ENCODE measurements at regions not wholly inside any gene's neighbourhood (a gene's known extent, or its start where the extent isn't known, plus 50 kb on each side); places are given as distances from the start of the nearest gene placed in this dataset.
"Not testable (repeated sequence)": the region's sequence is repeated elsewhere in the genome, so short reads cannot be mapped to it uniquely, and the experiment has no call there.

GRCh38 chr2:53586733-53587612, 180.6 kb upstream of the CHAC2 start:
- TF ChIP-seq, protein P1, sequence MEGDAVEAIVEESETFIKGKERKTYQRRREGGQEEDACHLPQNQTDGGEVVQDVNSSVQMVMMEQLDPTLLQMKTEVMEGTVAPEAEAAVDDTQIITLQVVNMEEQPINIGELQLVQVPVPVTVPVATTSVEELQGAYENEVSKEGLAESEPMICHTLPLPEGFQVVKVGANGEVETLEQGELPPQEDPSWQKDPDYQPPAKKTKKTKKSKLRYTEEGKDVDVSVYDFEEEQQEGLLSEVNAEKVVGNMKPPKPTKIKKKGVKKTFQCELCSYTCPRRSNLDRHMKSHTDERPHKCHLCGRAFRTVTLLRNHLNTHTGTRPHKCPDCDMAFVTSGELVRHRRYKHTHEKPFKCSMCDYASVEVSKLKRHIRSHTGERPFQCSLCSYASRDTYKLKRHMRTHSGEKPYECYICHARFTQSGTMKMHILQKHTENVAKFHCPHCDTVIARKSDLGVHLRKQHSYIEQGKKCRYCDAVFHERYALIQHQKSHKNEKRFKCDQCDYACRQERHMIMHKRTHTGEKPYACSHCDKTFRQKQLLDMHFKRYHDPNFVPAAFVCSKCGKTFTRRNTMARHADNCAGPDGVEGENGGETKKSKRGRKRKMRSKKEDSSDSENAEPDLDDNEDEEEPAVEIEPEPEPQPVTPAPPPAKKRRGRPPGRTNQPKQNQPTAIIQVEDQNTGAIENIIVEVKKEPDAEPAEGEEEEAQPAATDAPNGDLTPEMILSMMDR (conservative IDR thresholded peaks at IDR 0.05), result not testable (repeated sequence)
- TF ChIP-seq EZH2 (IDR thresholded peaks at IDR 0.05; ENCODE audit: low read depth), result not testable (repeated sequence)

Data from PC-9 (cell line).